Peyer's patch (tissue), 4 donors: ENCODE measurements at regions not wholly inside any gene's neighbourhood (a gene's known extent, or its start where the extent isn't known, plus 50 kb on each side); places are given as distances from the start of the nearest gene placed in this dataset.

ENCODE experiments used
- POLR2A ChIP-seq, 2 donors: fragments of 450-650 bp; IDR thresholded peaks; one replicate each; pipeline ENCODE4 v1.5.1; 2017; ENCODE audit warnings: antibody characterized with exemption in 2 of 2, mild to moderate bottlenecking in 2 of 2, moderate library complexity in 2 of 2
- TF ChIP-seq, protein P1 (sequence below), 6 experiments: fragments of 450-650 bp in 4 of 6; fragments of 200-600 bp in 2 of 6; sonication (generic) in 1 of 6; IDR thresholded peaks; one replicate each; pipeline ENCODE4 v1.5.1; 2017 to 2019; ENCODE audit warnings: antibody characterized with exemption in 6 of 6, mild to moderate bottlenecking in 3 of 6, moderate library complexity in 1 of 6

DNA sequence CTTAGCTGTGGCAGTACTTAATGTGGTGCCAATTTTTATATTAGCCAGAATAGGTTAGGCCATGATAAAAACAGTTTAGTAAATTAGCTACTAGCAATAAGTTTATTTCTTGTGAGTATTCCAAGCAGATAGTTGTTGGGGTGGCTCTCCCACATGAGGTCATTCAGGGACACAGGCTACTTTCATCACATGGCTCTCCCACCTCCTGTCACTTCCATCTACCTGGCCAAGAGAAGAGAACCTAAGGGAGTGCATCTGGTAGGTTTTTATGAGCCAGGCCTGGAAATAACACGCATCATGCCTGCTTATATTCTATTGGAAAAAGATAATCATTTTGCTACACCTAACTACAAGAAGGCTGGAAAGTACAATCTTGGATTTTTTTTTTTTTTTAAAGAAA lies 161.4 kb upstream of the CCNH start:
- TF ChIP-seq, protein P1, sequence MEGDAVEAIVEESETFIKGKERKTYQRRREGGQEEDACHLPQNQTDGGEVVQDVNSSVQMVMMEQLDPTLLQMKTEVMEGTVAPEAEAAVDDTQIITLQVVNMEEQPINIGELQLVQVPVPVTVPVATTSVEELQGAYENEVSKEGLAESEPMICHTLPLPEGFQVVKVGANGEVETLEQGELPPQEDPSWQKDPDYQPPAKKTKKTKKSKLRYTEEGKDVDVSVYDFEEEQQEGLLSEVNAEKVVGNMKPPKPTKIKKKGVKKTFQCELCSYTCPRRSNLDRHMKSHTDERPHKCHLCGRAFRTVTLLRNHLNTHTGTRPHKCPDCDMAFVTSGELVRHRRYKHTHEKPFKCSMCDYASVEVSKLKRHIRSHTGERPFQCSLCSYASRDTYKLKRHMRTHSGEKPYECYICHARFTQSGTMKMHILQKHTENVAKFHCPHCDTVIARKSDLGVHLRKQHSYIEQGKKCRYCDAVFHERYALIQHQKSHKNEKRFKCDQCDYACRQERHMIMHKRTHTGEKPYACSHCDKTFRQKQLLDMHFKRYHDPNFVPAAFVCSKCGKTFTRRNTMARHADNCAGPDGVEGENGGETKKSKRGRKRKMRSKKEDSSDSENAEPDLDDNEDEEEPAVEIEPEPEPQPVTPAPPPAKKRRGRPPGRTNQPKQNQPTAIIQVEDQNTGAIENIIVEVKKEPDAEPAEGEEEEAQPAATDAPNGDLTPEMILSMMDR (IDR thresholded peaks at IDR 0.05), result no peak
- no peak for TF ChIP-seq POLR2A (IDR thresholded peaks at IDR 0.05)
